Neural progenitor cell (in vitro differentiated cells): ENCODE measurements at regions not wholly inside any gene's neighbourhood (a gene's known extent, or its start where the extent isn't known, plus 50 kb on each side); places are given as distances from the start of the nearest gene placed in this dataset.

Experiments
- EZH2 ChIP-seq: fragments of 200-600 bp; sonication (generic); IDR thresholded peaks from 2 replicates; pipeline ENCODE4 v1.6.1; 2017; ENCODE audit warnings: antibody characterized with exemption, mild to moderate bottlenecking, moderate library complexity
- TF ChIP-seq, protein P1 (sequence below): fragments of 200-600 bp; sonication (generic); IDR thresholded peaks from 2 replicates; pipeline ENCODE4 v1.5.1; 2017; ENCODE audit warnings: antibody characterized with exemption, mild to moderate bottlenecking

DNA sequence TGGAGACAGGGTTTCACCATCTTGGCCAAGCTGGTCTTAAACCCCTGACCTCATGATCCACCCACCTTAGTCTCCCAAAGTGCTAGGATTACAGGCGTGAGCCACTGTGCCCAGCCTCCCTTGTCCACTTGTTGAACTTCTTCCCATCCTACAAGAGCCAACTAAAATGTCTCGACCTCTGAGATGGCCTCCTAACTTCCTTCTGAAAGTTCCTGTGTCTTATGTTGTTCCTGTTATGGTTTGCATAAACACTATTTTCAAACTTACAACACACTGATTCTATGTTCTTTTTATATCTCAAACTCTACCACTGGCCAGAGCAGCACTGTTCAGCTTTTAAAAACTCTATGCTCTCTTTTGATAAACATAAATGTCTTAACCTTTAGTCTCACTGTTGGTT lies 63.3 kb upstream of the UGP2 start:
- TF ChIP-seq EZH2: no peak
- TF ChIP-seq, protein P1, sequence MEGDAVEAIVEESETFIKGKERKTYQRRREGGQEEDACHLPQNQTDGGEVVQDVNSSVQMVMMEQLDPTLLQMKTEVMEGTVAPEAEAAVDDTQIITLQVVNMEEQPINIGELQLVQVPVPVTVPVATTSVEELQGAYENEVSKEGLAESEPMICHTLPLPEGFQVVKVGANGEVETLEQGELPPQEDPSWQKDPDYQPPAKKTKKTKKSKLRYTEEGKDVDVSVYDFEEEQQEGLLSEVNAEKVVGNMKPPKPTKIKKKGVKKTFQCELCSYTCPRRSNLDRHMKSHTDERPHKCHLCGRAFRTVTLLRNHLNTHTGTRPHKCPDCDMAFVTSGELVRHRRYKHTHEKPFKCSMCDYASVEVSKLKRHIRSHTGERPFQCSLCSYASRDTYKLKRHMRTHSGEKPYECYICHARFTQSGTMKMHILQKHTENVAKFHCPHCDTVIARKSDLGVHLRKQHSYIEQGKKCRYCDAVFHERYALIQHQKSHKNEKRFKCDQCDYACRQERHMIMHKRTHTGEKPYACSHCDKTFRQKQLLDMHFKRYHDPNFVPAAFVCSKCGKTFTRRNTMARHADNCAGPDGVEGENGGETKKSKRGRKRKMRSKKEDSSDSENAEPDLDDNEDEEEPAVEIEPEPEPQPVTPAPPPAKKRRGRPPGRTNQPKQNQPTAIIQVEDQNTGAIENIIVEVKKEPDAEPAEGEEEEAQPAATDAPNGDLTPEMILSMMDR: no peak
